ACHN (cell line): ENCODE measurements at regions not wholly inside any gene's neighbourhood (a gene's known extent, or its start where the extent isn't known, plus 50 kb on each side); places are given as distances from the start of the nearest gene placed in this dataset.

Experiments used
- DNase-seq: peaks from one replicate; pipeline ENCODE4 v3.0.0-alpha.2; 2015
- in situ Hi-C: cut with HindIII; loops from 2 replicates; pipeline ENCODE4 v1.10.0; 2017; ENCODE audit warnings: low sequenced_read_pairs, low pct_ligation_motif_present, low pct_unique_long_range_greater_than_20kb

GRCh38 chr11:11677672-11678356 is 56.0 kb upstream of the GALNT18 start:
- in situ Hi-C loops, result no loop called here
- DNase-seq, result no peak

DNA sequence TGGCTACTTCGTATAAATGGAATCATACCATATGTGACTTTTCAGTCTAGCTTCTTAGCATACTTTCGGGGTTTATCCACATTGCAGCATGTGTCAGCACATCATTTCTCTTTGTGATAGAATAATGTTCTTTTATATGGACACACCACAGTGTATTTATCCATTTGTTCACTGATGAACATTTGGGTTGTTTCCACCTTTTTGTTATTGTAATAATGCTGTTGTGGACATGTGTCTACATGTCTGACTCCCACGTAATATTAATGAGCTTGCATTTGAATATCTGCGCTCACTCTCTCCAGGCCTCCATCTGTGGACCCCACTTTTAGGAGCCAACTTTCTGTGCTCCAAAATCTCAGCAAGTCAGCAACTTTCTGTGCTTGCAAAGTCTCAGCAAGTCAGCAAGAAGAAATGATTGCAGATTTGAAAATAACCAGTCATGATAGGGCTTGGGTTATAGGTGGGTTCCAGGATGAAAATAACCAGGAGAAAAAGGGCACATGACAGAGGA is 53.9 kb upstream of the GALNT18 start:
- DNase-seq, result no peak
- in situ Hi-C loops, result no loop called here

- DNase-seq, result no peak
- in situ Hi-C loops, result no loop called here
Observed at GRCh38 chr11:11672789-11673188, 51.0 kb upstream of the GALNT18 start.

DNA sequence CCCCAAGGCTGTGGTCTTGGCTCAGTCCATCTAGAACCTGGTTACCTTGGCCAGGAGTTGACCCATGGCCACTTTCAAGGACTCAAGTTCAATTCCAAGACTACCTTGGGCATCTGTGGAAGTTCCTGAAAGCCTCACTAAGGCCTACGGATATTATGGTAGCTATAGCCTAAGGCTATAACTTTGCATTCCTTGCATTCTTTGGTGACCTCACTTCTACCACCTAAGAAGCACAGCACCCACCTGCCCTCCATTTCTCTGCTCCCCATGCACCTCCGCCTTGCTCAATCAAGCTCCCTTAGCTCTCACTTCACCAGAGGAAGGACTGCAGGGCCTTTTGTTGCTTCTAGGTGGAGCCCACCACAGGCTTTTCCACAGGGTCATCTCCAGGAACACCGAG is 50.3 kb upstream of the GALNT18 start:
- no peak for DNase-seq
- in situ Hi-C loops, result no loop called here
